GM10248 (cell line): ENCODE measurements at regions not wholly inside any gene's neighbourhood (a gene's known extent, or its start where the extent isn't known, plus 50 kb on each side); places are given as distances from the start of the nearest gene placed in this dataset.

Experiments
- CTCF ChIA-PET: fragments of 300-600 bp; sonication (Branson Sonifier 250); formaldehyde crosslinking; extraction: SDS; loops from one replicate; lab custom pipeline; 2021; ENCODE audit warnings: antibody characterized with exemption; lab: Yijun Ruan, JAX
- POLR2A ChIA-PET: fragments of 350-650 bp; sonication (Branson Sonifier 250); formaldehyde crosslinking; extraction: SDS; loops from one replicate; lab custom pipeline; 2020; ENCODE audit warnings: antibody characterized with exemption; lab: Yijun Ruan, JAX
- DNase-seq: peaks from one replicate; pipeline ENCODE4 v3.0.0; 2012; ENCODE audit errors: extremely low spot score
- TF ChIP-seq, protein P1 (sequence below): IDR thresholded peaks from 2 replicates; pipeline ENCODE4 v1.5.1; 2012; ENCODE audit warnings: mild to moderate bottlenecking, low read depth; ENCODE audit errors: extremely low read depth, missing control alignments, control extremely low read depth

GRCh38 chr5:127133071-127133470 is 59.8 kb upstream of the C5orf63 start:
- POLR2A ChIA-PET, result no interaction called here
- DNase-seq, result no peak
- CTCF ChIA-PET, result no interaction called here
- TF ChIP-seq, protein P1, sequence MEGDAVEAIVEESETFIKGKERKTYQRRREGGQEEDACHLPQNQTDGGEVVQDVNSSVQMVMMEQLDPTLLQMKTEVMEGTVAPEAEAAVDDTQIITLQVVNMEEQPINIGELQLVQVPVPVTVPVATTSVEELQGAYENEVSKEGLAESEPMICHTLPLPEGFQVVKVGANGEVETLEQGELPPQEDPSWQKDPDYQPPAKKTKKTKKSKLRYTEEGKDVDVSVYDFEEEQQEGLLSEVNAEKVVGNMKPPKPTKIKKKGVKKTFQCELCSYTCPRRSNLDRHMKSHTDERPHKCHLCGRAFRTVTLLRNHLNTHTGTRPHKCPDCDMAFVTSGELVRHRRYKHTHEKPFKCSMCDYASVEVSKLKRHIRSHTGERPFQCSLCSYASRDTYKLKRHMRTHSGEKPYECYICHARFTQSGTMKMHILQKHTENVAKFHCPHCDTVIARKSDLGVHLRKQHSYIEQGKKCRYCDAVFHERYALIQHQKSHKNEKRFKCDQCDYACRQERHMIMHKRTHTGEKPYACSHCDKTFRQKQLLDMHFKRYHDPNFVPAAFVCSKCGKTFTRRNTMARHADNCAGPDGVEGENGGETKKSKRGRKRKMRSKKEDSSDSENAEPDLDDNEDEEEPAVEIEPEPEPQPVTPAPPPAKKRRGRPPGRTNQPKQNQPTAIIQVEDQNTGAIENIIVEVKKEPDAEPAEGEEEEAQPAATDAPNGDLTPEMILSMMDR, result no peak

- TF ChIP-seq, protein P1, result no peak
- DNase-seq, result no peak
- CTCF ChIA-PET, result no interaction called here
- POLR2A ChIA-PET, result no interaction called here
Observed at GRCh38 chr5:127136908-127137307, 63.6 kb upstream of the C5orf63 start.

DNA sequence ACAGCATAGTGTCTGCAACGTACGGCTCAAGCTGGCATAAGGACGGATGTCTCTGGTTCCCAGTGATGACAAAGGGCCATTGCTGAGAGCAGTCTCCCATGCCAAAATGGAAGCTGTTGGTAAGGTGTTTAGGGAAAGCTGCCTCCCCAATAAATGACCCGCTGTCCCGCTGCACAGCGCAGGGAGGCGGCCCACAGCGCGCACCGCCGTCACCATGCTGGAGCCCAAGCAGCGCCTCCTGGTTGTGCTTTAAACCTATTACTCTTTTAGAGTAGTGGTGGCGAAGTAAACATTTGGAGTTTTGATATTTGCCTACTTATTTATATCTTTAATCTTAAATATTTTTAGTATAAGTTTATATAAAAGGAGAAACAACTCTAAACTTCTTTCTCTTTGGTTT is 70.4 kb upstream of the C5orf63 start:
- DNase-seq, result no peak
- ChIA-PET POLR2A (no interaction called here), CTCF (interaction anchor here (1.9 kb wide), 1 partner anchor 9 kb away, joined by 6 read pairs; no protein-coding TSS in a partner anchor)
- TF ChIP-seq, protein P1, result no peak

DNA sequence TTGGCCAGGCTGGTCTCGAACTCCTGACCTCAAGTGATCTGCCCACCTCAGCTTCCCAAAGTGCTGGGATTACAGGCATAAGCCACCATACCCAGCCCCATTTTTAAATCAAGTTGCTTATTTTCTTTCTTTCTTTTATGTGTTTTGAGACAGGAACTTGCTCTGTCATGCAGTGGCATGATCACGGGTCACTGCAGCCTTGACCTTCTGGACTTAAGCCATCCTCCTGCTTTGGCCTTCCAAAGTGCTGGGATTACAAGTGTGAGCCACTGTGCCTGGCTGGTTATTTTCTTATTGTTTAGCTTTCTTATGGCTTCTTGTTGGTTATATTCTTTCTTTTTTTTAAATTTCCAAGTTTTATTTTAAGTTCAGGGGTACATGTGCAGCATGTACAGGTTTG is 79.7 kb upstream of the C5orf63 start:
- TF ChIP-seq, protein P1, result no peak
- ChIA-PET POLR2A (no interaction called here), CTCF (no interaction called here)
- DNase-seq, result no peak

DNA sequence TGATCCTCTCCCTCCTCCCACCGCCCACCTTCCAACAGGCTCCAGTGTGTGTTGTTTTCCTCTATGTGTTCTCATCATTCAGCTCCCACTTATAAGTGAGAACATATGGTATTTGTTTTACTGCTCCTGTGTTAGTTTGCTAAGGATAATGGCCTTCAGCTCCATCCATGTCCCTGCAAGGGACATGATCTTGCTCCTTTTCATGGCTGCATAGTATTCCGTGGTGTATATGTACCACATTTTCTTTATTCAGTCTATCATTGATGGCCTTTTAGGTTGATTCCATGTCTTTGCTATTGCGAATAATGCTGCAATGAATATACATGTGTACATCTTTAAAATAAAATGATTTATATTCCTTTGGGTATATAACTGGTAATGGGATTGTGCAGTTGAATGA is 80.2 kb upstream of the C5orf63 start:
- TF ChIP-seq, protein P1, result no peak
- no peak for DNase-seq
- ChIA-PET POLR2A (no interaction called here), CTCF (no interaction called here)

DNA sequence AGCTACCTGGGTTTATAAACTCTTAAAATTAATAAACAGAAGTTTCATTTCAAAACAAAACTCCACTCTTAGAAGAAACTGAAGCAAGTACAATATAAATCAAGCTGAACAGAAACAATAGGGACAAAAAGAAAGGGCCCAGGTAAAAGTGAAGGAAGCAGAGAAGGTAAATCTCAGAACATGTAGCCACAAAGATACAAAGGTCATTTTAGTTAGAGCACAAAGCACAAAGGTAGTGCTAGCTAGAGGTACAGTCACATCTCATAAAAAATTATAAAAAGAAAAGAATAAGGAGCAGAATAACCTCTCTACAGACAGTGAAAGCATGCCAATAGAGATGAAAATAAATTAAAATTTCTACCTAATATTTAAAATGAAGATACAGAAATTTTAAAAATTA is 90.4 kb upstream of the C5orf63 start:
- TF ChIP-seq, protein P1, result no peak
- no peak for DNase-seq
- ChIA-PET CTCF (no interaction called here), POLR2A (no interaction called here)
